Large intestine (tissue), 3 donors: ENCODE measurements at regions not wholly inside any gene's neighbourhood (a gene's known extent, or its start where the extent isn't known, plus 50 kb on each side); places are given as distances from the start of the nearest gene placed in this dataset.

ENCODE experiments used
- DNase-seq, 2 donors: peaks; one replicate each; pipeline versions ENCODE4 v3.0.0 to v3.0.0-alpha.2; 2013
- H3K27ac ChIP-seq: one replicate; pipeline ENCODE4 v1.5.1; 2013; ENCODE audit warnings: low read length
- H3K27me3 ChIP-seq: 2 replicates; pipeline ENCODE4 v1.6.1; 2013; ENCODE audit warnings: low read length; ENCODE audit not compliant: control insufficient read depth, insufficient read depth
- H3K36me3 ChIP-seq: 2 replicates; pipeline ENCODE4 v1.6.1; 2013; ENCODE audit warnings: low read length; ENCODE audit not compliant: control insufficient read depth, insufficient read depth
- H3K4me1 ChIP-seq: one replicate; pipeline ENCODE4 v1.6.1; 2013; ENCODE audit warnings: low read length; ENCODE audit not compliant: control insufficient read depth, insufficient read depth
- H3K4me3 ChIP-seq: one replicate; pipeline ENCODE4 v1.5.1; 2013; ENCODE audit warnings: low read length
- H3K9me3 ChIP-seq: one replicate; pipeline ENCODE4 v1.6.1; 2013; ENCODE audit warnings: mild to moderate bottlenecking, low read depth, low read length, moderate library complexity; ENCODE audit not compliant: control insufficient read depth
- WGBS: methylation state at CpG from one replicate; pipeline ENCODE4 v1.1.5; 2013; ENCODE audit warnings: low lambda C conversion rate; ENCODE audit not compliant: insufficient coverage; 5-methylcytosine and 5-hydroxymethylcytosine counted together

DNA sequence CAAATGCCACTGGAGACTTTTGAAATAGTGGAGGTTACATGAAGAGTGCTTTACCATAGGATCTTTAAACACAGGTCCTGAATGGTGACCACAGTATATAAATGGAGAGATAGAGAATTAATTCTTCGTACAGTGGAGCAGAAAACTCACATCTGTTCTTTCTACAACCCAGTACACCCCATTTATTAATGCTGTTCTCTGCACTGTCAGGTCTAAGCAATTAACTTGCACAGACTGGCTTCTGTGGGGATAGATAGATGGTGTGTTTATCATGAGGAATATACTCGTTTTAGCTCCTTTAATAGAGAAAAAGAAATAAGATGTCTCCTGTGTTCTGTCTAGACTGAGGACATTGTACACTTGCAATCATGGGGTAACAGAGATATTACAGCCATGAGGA, 494.3 kb downstream of the TRHDE start:
- no peaks in the 10 kb centered on the region for H3K9me3 ChIP-seq
- no CpG with 5 or more reads among the region's 2 CpGs for WGBS
- no peaks in the 10 kb centered on the region for H3K4me1 ChIP-seq
- no peak overlapping the region for H3K27ac ChIP-seq
- H3K27me3 ChIP-seq: no peaks in the 10 kb centered on the region
- H3K36me3 ChIP-seq: no peaks in the 10 kb centered on the region
- no peak overlapping the region for H3K4me3 ChIP-seq
- no peak for DNase-seq

DNA sequence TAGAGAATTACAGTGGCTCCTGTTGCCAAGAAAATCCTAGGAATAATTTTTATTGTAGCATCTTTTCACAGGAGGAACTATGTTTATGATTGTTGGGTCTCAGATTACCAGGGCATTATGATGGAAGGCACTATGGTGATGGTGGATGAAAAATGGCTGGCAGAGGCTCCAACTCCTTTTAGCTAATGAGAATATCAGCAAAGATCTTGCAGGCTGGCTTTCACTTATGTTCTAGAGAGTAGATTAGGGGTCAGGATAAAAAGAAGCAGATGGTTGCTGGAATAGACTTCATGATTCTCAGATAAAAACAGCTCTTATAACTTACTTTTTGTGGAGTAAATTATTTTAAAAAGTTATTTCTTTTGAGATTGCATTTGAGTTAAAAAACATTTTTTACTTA, 501.9 kb downstream of the TRHDE start:
- Histone ChIP-seq H3K4me1 (no peaks in the 10 kb centered on the region), H3K36me3 (no peaks in the 10 kb centered on the region), H3K9me3 (no peaks in the 10 kb centered on the region), H3K4me3 (no peak overlapping the region), H3K27me3 (no peaks in the 10 kb centered on the region), H3K27ac (no peak overlapping the region)
- no peak for DNase-seq

DNA sequence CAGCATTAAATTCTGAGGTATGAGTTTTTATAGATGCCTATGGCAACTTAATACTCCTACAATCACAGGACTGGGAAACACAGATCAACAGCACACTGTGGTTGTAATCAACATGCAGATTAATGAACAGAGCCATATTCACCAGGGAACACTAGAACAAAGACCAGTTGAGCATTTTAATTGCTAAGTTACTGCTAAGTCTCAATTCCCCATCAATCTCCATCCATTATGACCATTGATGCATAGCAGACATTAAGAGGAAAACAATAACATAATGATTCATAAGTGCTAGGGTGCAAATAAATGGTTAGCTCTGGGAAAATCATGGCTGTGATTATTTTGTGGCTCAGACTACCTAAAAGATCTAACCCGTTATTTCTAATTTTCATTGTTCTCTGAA, 505.6 kb downstream of the TRHDE start:
- no peaks in the 10 kb centered on the region for H3K9me3 ChIP-seq
- H3K27ac ChIP-seq: no peak overlapping the region
- no peak for DNase-seq
- H3K4me1 ChIP-seq: no peaks in the 10 kb centered on the region
- no peak overlapping the region for H3K4me3 ChIP-seq
- WGBS: no CpG with 5 or more reads among the region's 1 CpG
- H3K36me3 ChIP-seq: no peaks in the 10 kb centered on the region
- no peaks in the 10 kb centered on the region for H3K27me3 ChIP-seq

- Histone ChIP-seq H3K4me1 (no peaks in the 10 kb centered on the region), H3K36me3 (no peaks in the 10 kb centered on the region), H3K27me3 (no peaks in the 10 kb centered on the region), H3K4me3 (no peak overlapping the region), H3K9me3 (no peaks in the 10 kb centered on the region), H3K27ac (no peak overlapping the region)
- DNase-seq: no peak
- no CpG with 5 or more reads among the region's 1 CpG for WGBS
Observed at GRCh38 chr12:72790273-72790672, 518.1 kb downstream of the TRHDE start.

GRCh38 chr12:72792889-72793288, 520.7 kb downstream of the TRHDE start:
- no peak for DNase-seq

GRCh38 chr12:72793796-72794195, 521.6 kb downstream of the TRHDE start:
- WGBS: no CpG with 5 or more reads among the region's 1 CpG
- no peaks in the 10 kb centered on the region for H3K27me3 ChIP-seq

More at GRCh38 chr12:72792889-72793288, 520.7 kb downstream of the TRHDE start:
- 100% methylated on average over 1 of the region's 3 CpGs for WGBS
- Histone ChIP-seq H3K4me1 (no peaks in the 10 kb centered on the region), H3K27ac (no peak overlapping the region), H3K9me3 (no peaks in the 10 kb centered on the region), H3K36me3 (no peaks in the 10 kb centered on the region), H3K4me3 (no peak overlapping the region), H3K27me3 (no peaks in the 10 kb centered on the region)

GRCh38 chr12:72815421-72815820, 543.3 kb downstream of the TRHDE start:
- Histone ChIP-seq H3K27ac (no peak overlapping the region), H3K27me3 (no peaks in the 10 kb centered on the region), H3K4me1 (no peaks in the 10 kb centered on the region), H3K9me3 (no peaks in the 10 kb centered on the region), H3K36me3 (no peaks in the 10 kb centered on the region), H3K4me3 (no peak overlapping the region)
- DNase-seq: no peak

More at GRCh38 chr12:72793796-72794195, 521.6 kb downstream of the TRHDE start:
- Histone ChIP-seq H3K4me1 (no peaks in the 10 kb centered on the region), H3K9me3 (no peaks in the 10 kb centered on the region), H3K36me3 (no peaks in the 10 kb centered on the region), H3K4me3 (no peak overlapping the region), H3K27ac (no peak overlapping the region)
- DNase-seq: no peak

- DNase-seq: no peak
- Histone ChIP-seq H3K4me1 (no peaks in the 10 kb centered on the region), H3K4me3 (no peak overlapping the region), H3K27ac (no peak overlapping the region), H3K9me3 (no peaks in the 10 kb centered on the region), H3K27me3 (no peaks in the 10 kb centered on the region), H3K36me3 (no peaks in the 10 kb centered on the region)
- no CpG with 5 or more reads among the region's 2 CpGs for WGBS
Observed at GRCh38 chr12:72828662-72829324, 556.6 kb downstream of the TRHDE start.

- Histone ChIP-seq H3K4me1 (no peaks in the 10 kb centered on the region), H3K36me3 (no peaks in the 10 kb centered on the region), H3K9me3 (no peaks in the 10 kb centered on the region), H3K4me3 (no peak overlapping the region), H3K27me3 (no peaks in the 10 kb centered on the region), H3K27ac (no peak overlapping the region)
- DNase-seq: no peak
- WGBS: no CpG with 5 or more reads among the region's 1 CpG
Observed at GRCh38 chr12:72829838-72830237, 557.7 kb downstream of the TRHDE start.

DNA sequence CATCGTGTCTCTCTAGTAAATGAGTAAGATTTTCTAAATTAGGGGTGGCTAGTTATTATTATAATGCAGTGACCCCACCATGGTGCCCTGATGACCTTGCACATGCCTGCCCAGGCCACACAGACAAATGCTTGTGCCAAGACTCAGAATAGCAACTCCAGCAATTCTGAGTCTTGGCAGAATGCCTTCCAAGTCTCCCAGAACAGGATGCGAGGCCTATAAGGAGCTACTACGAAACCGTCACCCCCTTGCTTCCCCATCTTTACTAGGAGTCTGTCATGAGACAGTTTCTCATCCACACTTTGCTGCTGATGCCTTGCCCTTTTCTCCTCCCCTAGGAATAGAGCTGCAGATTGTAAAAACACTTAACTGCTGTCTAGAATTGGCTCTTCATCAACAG, 559.9 kb downstream of the TRHDE start:
- WGBS: no CpG with 5 or more reads among the region's 4 CpGs
- H3K4me3 ChIP-seq: no peak overlapping the region
- H3K27me3 ChIP-seq: no peaks in the 10 kb centered on the region
- no peak for DNase-seq
- no peaks in the 10 kb centered on the region for H3K36me3 ChIP-seq
- no peak overlapping the region for H3K27ac ChIP-seq
- no peaks in the 10 kb centered on the region for H3K4me1 ChIP-seq
- H3K9me3 ChIP-seq: no peaks in the 10 kb centered on the region

- H3K4me3 ChIP-seq: no peak overlapping the region
- H3K27me3 ChIP-seq: no peaks in the 10 kb centered on the region
- no peaks in the 10 kb centered on the region for H3K4me1 ChIP-seq
- DNase-seq: no peak
- no peaks in the 10 kb centered on the region for H3K36me3 ChIP-seq
- no peak overlapping the region for H3K27ac ChIP-seq
- H3K9me3 ChIP-seq: no peaks in the 10 kb centered on the region
Observed at GRCh38 chr12:72836194-72836593, 564.0 kb downstream of the TRHDE start.
